ENCODE measurements at regions not wholly inside any gene's neighbourhood (a gene's known extent, or its start where the extent isn't known, plus 50 kb on each side); places are given as distances from the start of the nearest gene placed in this dataset.

DNA sequence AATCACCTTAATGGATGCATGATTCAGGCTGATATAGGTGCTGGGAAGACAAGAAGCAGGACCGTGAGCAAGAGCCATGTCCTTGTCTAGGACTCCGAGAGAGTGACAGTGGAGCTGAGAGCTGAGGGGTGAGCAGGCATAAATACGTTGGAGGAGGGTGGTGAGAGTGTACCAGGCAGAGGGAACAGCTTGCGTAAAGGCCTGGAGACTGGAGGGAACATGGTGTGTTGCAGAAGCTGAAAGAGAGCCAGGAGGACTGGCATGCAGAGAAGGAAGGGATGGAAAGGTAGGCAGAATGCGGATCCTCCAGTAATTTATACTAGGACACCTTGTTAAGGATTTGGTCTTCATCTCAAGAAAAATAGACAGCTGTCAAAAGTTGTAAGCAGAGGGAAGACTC, 653.2 kb downstream of the HS3ST4 start:
- no peaks in the 10 kb centered on the region for H3K27me3 ChIP-seq (ENCODE audit: control insufficient read depth, insufficient read depth, low read length)
- H3K4me3 ChIP-seq (replicated peaks in 1 of 4; ENCODE audit: control extremely low read depth in 1 of 4, insufficient read depth in 1 of 4, low read depth in 3 of 4, low read length in 4 of 4) = no peak overlapping the region
- no peak for DNase-seq (ENCODE audit: low read depth in 2 of 2)
- H3K4me2 ChIP-seq (ENCODE audit: extremely low read depth, insufficient read depth, low read length) = no peak overlapping the region
- H4K20me1 ChIP-seq (ENCODE audit: control insufficient read depth, extremely low read depth, insufficient read depth, low read length) = no peaks in the 10 kb centered on the region
- H3K9me3 ChIP-seq (ENCODE audit: control insufficient read depth, insufficient read depth, low read depth, low read length) = no peaks in the 10 kb centered on the region
- H3K36me3 ChIP-seq (ENCODE audit: control insufficient read depth, insufficient read depth, low read length) = no peaks in the 10 kb centered on the region
- H3K9ac ChIP-seq (ENCODE audit: insufficient read depth, low read length) = no peak overlapping the region
- H2AFZ ChIP-seq (ENCODE audit: low read length) = no peak overlapping the region
- TF ChIP-seq EZH2 (IDR thresholded peaks at IDR 0.05; ENCODE audit: low read length, missing control alignments) = no peak
- TF ChIP-seq, protein P1, sequence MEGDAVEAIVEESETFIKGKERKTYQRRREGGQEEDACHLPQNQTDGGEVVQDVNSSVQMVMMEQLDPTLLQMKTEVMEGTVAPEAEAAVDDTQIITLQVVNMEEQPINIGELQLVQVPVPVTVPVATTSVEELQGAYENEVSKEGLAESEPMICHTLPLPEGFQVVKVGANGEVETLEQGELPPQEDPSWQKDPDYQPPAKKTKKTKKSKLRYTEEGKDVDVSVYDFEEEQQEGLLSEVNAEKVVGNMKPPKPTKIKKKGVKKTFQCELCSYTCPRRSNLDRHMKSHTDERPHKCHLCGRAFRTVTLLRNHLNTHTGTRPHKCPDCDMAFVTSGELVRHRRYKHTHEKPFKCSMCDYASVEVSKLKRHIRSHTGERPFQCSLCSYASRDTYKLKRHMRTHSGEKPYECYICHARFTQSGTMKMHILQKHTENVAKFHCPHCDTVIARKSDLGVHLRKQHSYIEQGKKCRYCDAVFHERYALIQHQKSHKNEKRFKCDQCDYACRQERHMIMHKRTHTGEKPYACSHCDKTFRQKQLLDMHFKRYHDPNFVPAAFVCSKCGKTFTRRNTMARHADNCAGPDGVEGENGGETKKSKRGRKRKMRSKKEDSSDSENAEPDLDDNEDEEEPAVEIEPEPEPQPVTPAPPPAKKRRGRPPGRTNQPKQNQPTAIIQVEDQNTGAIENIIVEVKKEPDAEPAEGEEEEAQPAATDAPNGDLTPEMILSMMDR (conservative IDR thresholded peaks at IDR 0.05 in 1 of 2, IDR thresholded peaks at IDR 0.05 in 1 of 2; ENCODE audit: low read depth in 1 of 2, low read length in 2 of 2) = no peak
- H3K4me1 ChIP-seq (ENCODE audit: control insufficient read depth, extremely low read depth, insufficient read depth, low read length) = no peaks in the 10 kb centered on the region
- no peak overlapping the region for H3K27ac ChIP-seq (ENCODE audit: insufficient read depth, low read length)
- H3K79me2 ChIP-seq (ENCODE audit: control insufficient read depth, insufficient read depth, low read length) = no peaks in the 10 kb centered on the region

DNA sequence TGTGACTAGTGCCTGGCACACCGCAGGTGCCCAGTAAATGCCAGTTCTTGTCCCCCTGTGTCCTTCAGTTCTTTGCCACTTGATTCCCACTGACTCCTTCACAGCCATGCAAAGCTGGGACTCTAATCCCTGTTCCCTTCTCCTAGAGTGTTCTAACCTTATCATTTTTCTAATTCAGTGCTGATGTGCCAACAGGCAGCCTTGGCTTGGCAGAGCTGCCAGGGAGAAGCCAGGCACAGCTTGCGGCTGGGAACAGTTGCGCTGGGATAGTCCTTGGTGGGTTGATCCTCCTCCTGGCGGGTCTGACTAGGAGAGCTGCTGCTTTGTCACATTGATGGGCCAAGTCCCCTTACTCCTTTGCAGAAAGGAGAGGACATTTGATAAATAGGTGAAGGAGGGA, 654.2 kb downstream of the HS3ST4 start:
- no peak overlapping the region for H2AFZ ChIP-seq (ENCODE audit: low read length)
- H3K27ac ChIP-seq (ENCODE audit: insufficient read depth, low read length) = no peak overlapping the region
- H3K9ac ChIP-seq (ENCODE audit: insufficient read depth, low read length) = no peak overlapping the region
- H3K79me2 ChIP-seq (ENCODE audit: control insufficient read depth, insufficient read depth, low read length) = no peaks in the 10 kb centered on the region
- no peak overlapping the region for H3K4me3 ChIP-seq (replicated peaks in 1 of 4; ENCODE audit: control extremely low read depth in 1 of 4, insufficient read depth in 1 of 4, low read depth in 3 of 4, low read length in 4 of 4)
- no peaks in the 10 kb centered on the region for H3K27me3 ChIP-seq (ENCODE audit: control insufficient read depth, insufficient read depth, low read length)
- no peaks in the 10 kb centered on the region for H4K20me1 ChIP-seq (ENCODE audit: control insufficient read depth, extremely low read depth, insufficient read depth, low read length)
- no peak overlapping the region for H3K4me2 ChIP-seq (ENCODE audit: extremely low read depth, insufficient read depth, low read length)
- TF ChIP-seq EZH2 (IDR thresholded peaks at IDR 0.05; ENCODE audit: low read length, missing control alignments) = no peak
- TF ChIP-seq, protein P1 (conservative IDR thresholded peaks at IDR 0.05 in 1 of 2, IDR thresholded peaks at IDR 0.05 in 1 of 2; ENCODE audit: low read depth in 1 of 2, low read length in 2 of 2) = no peak
- H3K4me1 ChIP-seq (ENCODE audit: control insufficient read depth, extremely low read depth, insufficient read depth, low read length) = no peaks in the 10 kb centered on the region
- no peak for DNase-seq (ENCODE audit: low read depth in 2 of 2)
- no peaks in the 10 kb centered on the region for H3K9me3 ChIP-seq (ENCODE audit: control insufficient read depth, insufficient read depth, low read depth, low read length)
- no peaks in the 10 kb centered on the region for H3K36me3 ChIP-seq (ENCODE audit: control insufficient read depth, insufficient read depth, low read length)

DNA sequence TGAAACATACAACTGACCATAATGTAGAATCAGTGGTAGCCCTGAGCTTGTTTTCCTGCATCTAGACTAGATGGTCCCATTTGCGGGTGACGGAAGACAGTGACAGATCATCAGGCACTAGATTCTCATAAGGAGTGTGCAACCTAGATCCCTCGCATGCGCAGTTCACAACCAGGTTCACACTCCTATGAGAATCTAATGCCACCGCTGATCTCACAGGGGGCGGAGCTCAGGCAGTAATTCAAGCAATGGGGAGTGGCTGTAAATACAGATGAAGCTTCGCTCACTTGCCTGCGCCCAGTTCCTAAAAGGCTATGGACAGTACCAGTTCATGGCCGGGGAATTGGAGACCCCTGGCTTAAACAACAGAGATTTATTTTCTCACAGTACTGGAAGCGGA, 656.3 kb downstream of the HS3ST4 start:
- Histone ChIP-seq H3K27ac (ENCODE audit: insufficient read depth, low read length) (no peak overlapping the region), H3K27me3 (ENCODE audit: control insufficient read depth, insufficient read depth, low read length) (no peaks in the 10 kb centered on the region), H3K9ac (ENCODE audit: insufficient read depth, low read length) (no peak overlapping the region), H3K4me1 (ENCODE audit: control insufficient read depth, extremely low read depth, insufficient read depth, low read length) (no peaks in the 10 kb centered on the region), H3K4me2 (ENCODE audit: extremely low read depth, insufficient read depth, low read length) (no peak overlapping the region), H3K4me3 (replicated peaks in 1 of 4; ENCODE audit: control extremely low read depth in 1 of 4, insufficient read depth in 1 of 4, low read depth in 3 of 4, low read length in 4 of 4) (no peak overlapping the region), H2AFZ (ENCODE audit: low read length) (no peak overlapping the region), H3K79me2 (ENCODE audit: control insufficient read depth, insufficient read depth, low read length) (no peaks in the 10 kb centered on the region), H3K9me3 (ENCODE audit: control insufficient read depth, insufficient read depth, low read depth, low read length) (no peaks in the 10 kb centered on the region), H3K36me3 (ENCODE audit: control insufficient read depth, insufficient read depth, low read length) (no peaks in the 10 kb centered on the region), H4K20me1 (ENCODE audit: control insufficient read depth, extremely low read depth, insufficient read depth, low read length) (no peaks in the 10 kb centered on the region)
- no peak for DNase-seq (ENCODE audit: low read depth in 2 of 2)
- TF ChIP-seq, protein P1 (conservative IDR thresholded peaks at IDR 0.05 in 1 of 2, IDR thresholded peaks at IDR 0.05 in 1 of 2; ENCODE audit: low read depth in 1 of 2, low read length in 2 of 2) = no peak
- TF ChIP-seq EZH2 (IDR thresholded peaks at IDR 0.05; ENCODE audit: low read length, missing control alignments) = no peak

Measured in fibroblast of lung (primary cell).